Hepatocyte (in vitro differentiated cells): ENCODE measurements at regions not wholly inside any gene's neighbourhood (a gene's known extent, or its start where the extent isn't known, plus 50 kb on each side); places are given as distances from the start of the nearest gene placed in this dataset.

ENCODE experiments used
- EZH2 ChIP-seq: fragments of 200-600 bp; sonication (generic); IDR thresholded peaks from 2 replicates; pipeline ENCODE4 v1.6.1; 2016; ENCODE audit warnings: antibody characterized with exemption, mild to moderate bottlenecking, borderline replicate concordance
- EZH2phosphoT487 ChIP-seq: fragments of 200-600 bp; sonication (generic); IDR thresholded peaks from one replicate; pipeline ENCODE4 v1.6.1; 2018; ENCODE audit warnings: antibody characterized with exemption, mild to moderate bottlenecking, low read depth, moderate library complexity; ENCODE audit not compliant: unreplicated experiment, severe bottlenecking
- TF ChIP-seq, protein P1 (sequence below): fragments of 200-600 bp; sonication (generic); IDR thresholded peaks from 2 replicates; pipeline ENCODE4 v1.5.1; 2016; ENCODE audit warnings: antibody characterized with exemption, mild to moderate bottlenecking; ENCODE audit not compliant: poor library complexity

DNA sequence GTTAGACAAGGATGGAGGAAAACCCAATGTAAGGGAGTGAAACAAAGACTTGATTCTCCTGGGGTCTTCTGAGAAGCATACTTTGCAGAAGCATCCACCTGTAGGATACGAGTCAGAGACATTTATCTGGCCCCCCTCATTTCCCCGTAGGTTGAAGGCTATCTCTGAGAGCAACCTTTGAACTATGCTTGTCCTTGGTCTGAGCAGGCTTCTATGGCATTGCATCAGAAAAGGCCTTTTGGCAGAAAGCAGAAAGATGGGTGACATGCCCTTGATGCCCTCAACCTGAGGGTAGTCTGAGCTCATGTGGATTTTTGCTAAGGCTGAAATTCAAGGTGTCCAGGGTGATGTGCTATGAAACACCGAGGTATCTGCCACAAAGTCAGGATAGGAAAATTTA, 131.6 kb upstream of the SGO1 start:
- TF ChIP-seq, protein P1, sequence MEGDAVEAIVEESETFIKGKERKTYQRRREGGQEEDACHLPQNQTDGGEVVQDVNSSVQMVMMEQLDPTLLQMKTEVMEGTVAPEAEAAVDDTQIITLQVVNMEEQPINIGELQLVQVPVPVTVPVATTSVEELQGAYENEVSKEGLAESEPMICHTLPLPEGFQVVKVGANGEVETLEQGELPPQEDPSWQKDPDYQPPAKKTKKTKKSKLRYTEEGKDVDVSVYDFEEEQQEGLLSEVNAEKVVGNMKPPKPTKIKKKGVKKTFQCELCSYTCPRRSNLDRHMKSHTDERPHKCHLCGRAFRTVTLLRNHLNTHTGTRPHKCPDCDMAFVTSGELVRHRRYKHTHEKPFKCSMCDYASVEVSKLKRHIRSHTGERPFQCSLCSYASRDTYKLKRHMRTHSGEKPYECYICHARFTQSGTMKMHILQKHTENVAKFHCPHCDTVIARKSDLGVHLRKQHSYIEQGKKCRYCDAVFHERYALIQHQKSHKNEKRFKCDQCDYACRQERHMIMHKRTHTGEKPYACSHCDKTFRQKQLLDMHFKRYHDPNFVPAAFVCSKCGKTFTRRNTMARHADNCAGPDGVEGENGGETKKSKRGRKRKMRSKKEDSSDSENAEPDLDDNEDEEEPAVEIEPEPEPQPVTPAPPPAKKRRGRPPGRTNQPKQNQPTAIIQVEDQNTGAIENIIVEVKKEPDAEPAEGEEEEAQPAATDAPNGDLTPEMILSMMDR = no peak
- no peak for TF ChIP-seq EZH2
- TF ChIP-seq EZH2phosphoT487 = no peak
